ENCODE measurements at regions not wholly inside any gene's neighbourhood (a gene's known extent, or its start where the extent isn't known, plus 50 kb on each side); places are given as distances from the start of the nearest gene placed in this dataset.

GRCh38 chr2:20559277-20559676 lies 91.6 kb downstream of the HS1BP3 start:
- no peak overlapping the region for H3K4me3 Mint-ChIP-seq
- no peak overlapping the region for H3K4me3 ChIP-seq (replicated peaks in 1 of 3; ENCODE audit: low read depth in 2 of 3, low read length in 3 of 3)
- no peaks in the 10 kb centered on the region for H3K79me2 ChIP-seq (ENCODE audit: insufficient read depth, low read length)
- H3K4me1 Mint-ChIP-seq: no peaks in the 10 kb centered on the region
- no peaks in the 10 kb centered on the region for H3K36me3 ChIP-seq (replicated peaks in 1 of 2; ENCODE audit: control insufficient read depth in 1 of 2, insufficient read depth in 2 of 2, low read length in 2 of 2)
- H3K27me3 Mint-ChIP-seq (ENCODE audit: low read depth in 3 of 3): peaks cover 7 to 10% (median 8%) of the 10 kb centered on the region in 3 donors
- H2AFZ ChIP-seq (ENCODE audit: insufficient read depth, low read depth, low read length, poor library complexity, severe bottlenecking): no peak overlapping the region
- H3K27ac ChIP-seq (ENCODE audit: low read depth in 1 of 2, low read length in 2 of 2): no peak overlapping the region
- no peaks in the 10 kb centered on the region for H3K9me3 ChIP-seq (replicated peaks in 1 of 2; ENCODE audit: control insufficient read depth in 1 of 2, insufficient read depth in 1 of 2, low read length in 2 of 2)
- no peak overlapping the region for H3K4me2 ChIP-seq (replicated peaks; ENCODE audit: extremely low read depth, low read length, poor library complexity, severe bottlenecking)
- DNase-seq: no peak
- H3K36me3 Mint-ChIP-seq: no peaks in the 10 kb centered on the region
- WGBS (ENCODE audit: insufficient coverage): 97% methylated on average over 2 of the region's 3 CpGs
- peaks cover 0 to 2% (median 0%) of the 10 kb centered on the region in 7 donors for H3K9me3 Mint-ChIP-seq
- H3K4me1 ChIP-seq (ENCODE audit: control insufficient read depth in 1 of 2, insufficient read depth in 2 of 2, low read length in 2 of 2): no peaks in the 10 kb centered on the region
- intact Hi-C loops (cut with micrococcal nuclease): no loop called here
- H3K9ac ChIP-seq (ENCODE audit: insufficient read depth, low read length, poor library complexity, severe bottlenecking): no peak overlapping the region
- no peaks in the 10 kb centered on the region for H3K27me3 ChIP-seq (ENCODE audit: control insufficient read depth in 2 of 2, insufficient read depth in 2 of 2, low read length in 2 of 2)
- TF ChIP-seq CTCF (IDR thresholded peaks at IDR 0.05): no peak
- H3K27ac Mint-ChIP-seq: peak overlapping the region in 1 of 7 donors; percentile 6
- no peaks in the 10 kb centered on the region for H4K20me1 ChIP-seq (ENCODE audit: insufficient read depth, low read length)

GRCh38 chr2:20560011-20560410 lies 90.9 kb downstream of the HS1BP3 start:
- Histone ChIP-seq H2AFZ (ENCODE audit: insufficient read depth, low read depth, low read length, poor library complexity, severe bottlenecking) (no peak overlapping the region), H3K79me2 (ENCODE audit: insufficient read depth, low read length) (no peaks in the 10 kb centered on the region), H3K4me1 (ENCODE audit: control insufficient read depth in 1 of 2, insufficient read depth in 2 of 2, low read length in 2 of 2) (no peaks in the 10 kb centered on the region), H3K9me3 (replicated peaks in 1 of 2; ENCODE audit: control insufficient read depth in 1 of 2, insufficient read depth in 1 of 2, low read length in 2 of 2) (no peaks in the 10 kb centered on the region), H3K27me3 (ENCODE audit: control insufficient read depth in 2 of 2, insufficient read depth in 2 of 2, low read length in 2 of 2) (no peaks in the 10 kb centered on the region), H3K9ac (ENCODE audit: insufficient read depth, low read length, poor library complexity, severe bottlenecking) (no peak overlapping the region), H4K20me1 (ENCODE audit: insufficient read depth, low read length) (no peaks in the 10 kb centered on the region), H3K36me3 (replicated peaks in 1 of 2; ENCODE audit: control insufficient read depth in 1 of 2, insufficient read depth in 2 of 2, low read length in 2 of 2) (no peaks in the 10 kb centered on the region), H3K4me3 (replicated peaks in 1 of 3; ENCODE audit: low read depth in 2 of 3, low read length in 3 of 3) (no peak overlapping the region), H3K27ac (ENCODE audit: low read depth in 1 of 2, low read length in 2 of 2) (no peak overlapping the region), H3K4me2 (replicated peaks; ENCODE audit: extremely low read depth, low read length, poor library complexity, severe bottlenecking) (no peak overlapping the region)
- no peak overlapping the region for H3K4me3 Mint-ChIP-seq
- peaks cover 7 to 10% (median 8%) of the 10 kb centered on the region in 3 donors for H3K27me3 Mint-ChIP-seq (ENCODE audit: low read depth in 3 of 3)
- H3K36me3 Mint-ChIP-seq: no peaks in the 10 kb centered on the region
- intact Hi-C loops (cut with micrococcal nuclease): no loop called here
- TF ChIP-seq CTCF (IDR thresholded peaks at IDR 0.05): no peak
- H3K4me1 Mint-ChIP-seq: no peaks in the 10 kb centered on the region
- H3K27ac Mint-ChIP-seq: no peak overlapping the region
- no CpG with 5 or more reads among the region's 1 CpG for WGBS (ENCODE audit: insufficient coverage)
- peaks cover 0 to 2% (median 0%) of the 10 kb centered on the region in 7 donors for H3K9me3 Mint-ChIP-seq
- DNase-seq: no peak
